Neural cell (in vitro differentiated cells): ENCODE measurements at regions not wholly inside any gene's neighbourhood (a gene's known extent, or its start where the extent isn't known, plus 50 kb on each side); places are given as distances from the start of the nearest gene placed in this dataset.
"Not testable (repeated sequence)": the region's sequence is repeated elsewhere in the genome, so short reads cannot be mapped to it uniquely, and the experiment has no call there.

Experiments
- EP300 ChIP-seq: fragments of 450-650 bp; conservative IDR thresholded peaks from 2 replicates; pipeline ENCODE4 v1.6.1; 2014; ENCODE audit warnings: antibody characterized with exemption, mild to moderate bottlenecking, moderate library complexity; ENCODE audit not compliant: poor library complexity, severe bottlenecking
- EZH2 ChIP-seq: fragments of 200-600, 300-800 bp; shearing (Covaris generic), sonication (generic); IDR thresholded peaks from 2 replicates; pipeline ENCODE4 v1.6.1; 2014; ENCODE audit warnings: antibody characterized with exemption, low read length, borderline replicate concordance, mild to moderate bottlenecking; ENCODE audit not compliant: insufficient read depth, poor library complexity, severe bottlenecking
- RAD21 ChIP-seq: fragments of 450-650 bp; conservative IDR thresholded peaks from 2 replicates; pipeline ENCODE4 v1.6.1; 2014; ENCODE audit warnings: antibody characterized with exemption, mild to moderate bottlenecking, moderate library complexity
- SMC3 ChIP-seq: fragments of 450-650 bp; conservative IDR thresholded peaks from 2 replicates; pipeline ENCODE4 v1.6.1; 2014; ENCODE audit warnings: antibody characterized with exemption, mild to moderate bottlenecking, moderate library complexity; ENCODE audit not compliant: poor library complexity
- TAF1 ChIP-seq: IDR thresholded peaks from 2 replicates; pipeline ENCODE4 v1.6.1; 2012; ENCODE audit warnings: low read depth
- TF ChIP-seq, protein P1 (sequence below): fragments of 450-650 bp; IDR thresholded peaks from 2 replicates; pipeline ENCODE4 v1.5.1; 2014; ENCODE audit warnings: antibody characterized with exemption, mild to moderate bottlenecking, moderate library complexity; ENCODE audit not compliant: poor library complexity, severe bottlenecking
- TF ChIP-seq, protein P2 (sequence below): IDR thresholded peaks from 2 replicates; pipeline ENCODE4 v1.6.1; 2012; ENCODE audit warnings: borderline replicate concordance

DNA sequence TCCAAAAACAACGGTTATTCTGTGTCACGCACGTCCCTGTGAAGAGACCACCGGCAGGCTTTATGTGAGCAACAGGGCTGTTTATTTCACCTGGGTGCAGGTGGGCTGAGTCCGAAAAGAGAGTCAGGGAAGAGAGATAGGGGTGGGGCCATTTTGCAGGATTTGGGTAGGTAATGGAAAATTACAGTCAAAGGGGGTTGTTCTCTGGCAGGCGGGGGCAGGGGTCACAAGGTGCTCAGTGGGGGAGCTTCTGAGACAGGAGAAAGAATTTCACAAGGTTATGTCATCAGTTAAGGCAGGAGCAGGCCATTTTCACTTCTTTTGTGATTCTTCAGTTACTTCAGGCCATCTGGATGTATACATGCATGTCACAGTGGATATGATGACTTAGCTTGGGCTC is 467.0 kb downstream of the PYDC2 start:
- TF ChIP-seq, protein P1, sequence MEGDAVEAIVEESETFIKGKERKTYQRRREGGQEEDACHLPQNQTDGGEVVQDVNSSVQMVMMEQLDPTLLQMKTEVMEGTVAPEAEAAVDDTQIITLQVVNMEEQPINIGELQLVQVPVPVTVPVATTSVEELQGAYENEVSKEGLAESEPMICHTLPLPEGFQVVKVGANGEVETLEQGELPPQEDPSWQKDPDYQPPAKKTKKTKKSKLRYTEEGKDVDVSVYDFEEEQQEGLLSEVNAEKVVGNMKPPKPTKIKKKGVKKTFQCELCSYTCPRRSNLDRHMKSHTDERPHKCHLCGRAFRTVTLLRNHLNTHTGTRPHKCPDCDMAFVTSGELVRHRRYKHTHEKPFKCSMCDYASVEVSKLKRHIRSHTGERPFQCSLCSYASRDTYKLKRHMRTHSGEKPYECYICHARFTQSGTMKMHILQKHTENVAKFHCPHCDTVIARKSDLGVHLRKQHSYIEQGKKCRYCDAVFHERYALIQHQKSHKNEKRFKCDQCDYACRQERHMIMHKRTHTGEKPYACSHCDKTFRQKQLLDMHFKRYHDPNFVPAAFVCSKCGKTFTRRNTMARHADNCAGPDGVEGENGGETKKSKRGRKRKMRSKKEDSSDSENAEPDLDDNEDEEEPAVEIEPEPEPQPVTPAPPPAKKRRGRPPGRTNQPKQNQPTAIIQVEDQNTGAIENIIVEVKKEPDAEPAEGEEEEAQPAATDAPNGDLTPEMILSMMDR: not testable (repeated sequence)
- TF ChIP-seq EZH2, EP300, SMC3, RAD21, TAF1: not testable (repeated sequence)
- TF ChIP-seq, protein P2, sequence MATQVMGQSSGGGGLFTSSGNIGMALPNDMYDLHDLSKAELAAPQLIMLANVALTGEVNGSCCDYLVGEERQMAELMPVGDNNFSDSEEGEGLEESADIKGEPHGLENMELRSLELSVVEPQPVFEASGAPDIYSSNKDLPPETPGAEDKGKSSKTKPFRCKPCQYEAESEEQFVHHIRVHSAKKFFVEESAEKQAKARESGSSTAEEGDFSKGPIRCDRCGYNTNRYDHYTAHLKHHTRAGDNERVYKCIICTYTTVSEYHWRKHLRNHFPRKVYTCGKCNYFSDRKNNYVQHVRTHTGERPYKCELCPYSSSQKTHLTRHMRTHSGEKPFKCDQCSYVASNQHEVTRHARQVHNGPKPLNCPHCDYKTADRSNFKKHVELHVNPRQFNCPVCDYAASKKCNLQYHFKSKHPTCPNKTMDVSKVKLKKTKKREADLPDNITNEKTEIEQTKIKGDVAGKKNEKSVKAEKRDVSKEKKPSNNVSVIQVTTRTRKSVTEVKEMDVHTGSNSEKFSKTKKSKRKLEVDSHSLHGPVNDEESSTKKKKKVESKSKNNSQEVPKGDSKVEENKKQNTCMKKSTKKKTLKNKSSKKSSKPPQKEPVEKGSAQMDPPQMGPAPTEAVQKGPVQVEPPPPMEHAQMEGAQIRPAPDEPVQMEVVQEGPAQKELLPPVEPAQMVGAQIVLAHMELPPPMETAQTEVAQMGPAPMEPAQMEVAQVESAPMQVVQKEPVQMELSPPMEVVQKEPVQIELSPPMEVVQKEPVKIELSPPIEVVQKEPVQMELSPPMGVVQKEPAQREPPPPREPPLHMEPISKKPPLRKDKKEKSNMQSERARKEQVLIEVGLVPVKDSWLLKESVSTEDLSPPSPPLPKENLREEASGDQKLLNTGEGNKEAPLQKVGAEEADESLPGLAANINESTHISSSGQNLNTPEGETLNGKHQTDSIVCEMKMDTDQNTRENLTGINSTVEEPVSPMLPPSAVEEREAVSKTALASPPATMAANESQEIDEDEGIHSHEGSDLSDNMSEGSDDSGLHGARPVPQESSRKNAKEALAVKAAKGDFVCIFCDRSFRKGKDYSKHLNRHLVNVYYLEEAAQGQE: not testable (repeated sequence)
